WTC11 (cell line): ENCODE measurements at regions not wholly inside any gene's neighbourhood (a gene's known extent, or its start where the extent isn't known, plus 50 kb on each side); places are given as distances from the start of the nearest gene placed in this dataset.

Source experiments
- ATAC-seq: fragments of 200-7000 bp; cut with Tn5 transposase; 2 replicates; pipeline ENCODE4 v1.10.0; 2021; ENCODE audit warnings: mild to moderate bottlenecking, moderate library complexity
- CTCF ChIA-PET: fragments of 300-600 bp; sonication (Branson Sonifier 250); formaldehyde crosslinking; loops from one replicate; lab custom pipeline; 2021; ENCODE audit warnings: antibody characterized with exemption; lab: Charles Lee
- POLR2A ChIA-PET: fragments of 350-600 bp; sonication (Branson Sonifier 250); formaldehyde crosslinking; loops from one replicate; lab custom pipeline; 2021; ENCODE audit warnings: antibody characterized with exemption; lab: Charles Lee
- DNase-seq: peaks from one replicate; pipeline ENCODE4 v3.0.0; 2021; ENCODE audit warnings: low spot score
- H3K27ac Mint-ChIP-seq: 2 replicates; pipeline ENCODE4 v1.8.0; 2021; ENCODE audit warnings: mixed read lengths
- H3K27me3 Mint-ChIP-seq: 2 replicates; pipeline ENCODE4 v1.8.0; 2021; ENCODE audit warnings: low read depth, mild to moderate bottlenecking, moderate library complexity, mixed read lengths
- H3K36me3 Mint-ChIP-seq: 2 replicates; pipeline ENCODE4 v1.8.0; 2021; ENCODE audit warnings: mixed read lengths
- H3K4me1 Mint-ChIP-seq: 2 replicates; pipeline ENCODE4 v1.8.0; 2022; ENCODE audit warnings: mixed read lengths
- H3K4me3 Mint-ChIP-seq: 2 replicates; pipeline ENCODE4 v1.8.0; 2021; ENCODE audit warnings: mild to moderate bottlenecking, moderate library complexity, mixed read lengths
- H3K9me3 Mint-ChIP-seq: 2 replicates; pipeline ENCODE4 v1.8.0; 2021; ENCODE audit warnings: mixed read lengths
- CBFB ChIP-seq: sonication (generic); formaldehyde crosslinking; IDR thresholded peaks from 2 replicates; pipeline ENCODE4 v1.8.1; 2022; ENCODE audit warnings: mild to moderate bottlenecking, low read depth, missing genetic modification reagents
- CREB1 ChIP-seq: sonication (generic); formaldehyde crosslinking; IDR thresholded peaks from 2 replicates; pipeline ENCODE4 v1.8.0; 2023; ENCODE audit warnings: mild to moderate bottlenecking, missing genetic modification reagents
- GRHL2 ChIP-seq: fragments of 250-450 bp; sonication (Bioruptor Pico); IDR thresholded peaks from 2 replicates; pipeline ENCODE4 v1.8.0; 2022; ENCODE audit warnings: mild to moderate bottlenecking, moderate library complexity; ENCODE audit not compliant: insufficient replicate concordance, severe bottlenecking
- GTF2I ChIP-seq: fragments of 250-450 bp; sonication (Bioruptor Pico); conservative IDR thresholded peaks from 2 replicates; pipeline ENCODE4 v1.4.0; 2021; ENCODE audit warnings: mild to moderate bottlenecking
- NFATC4 ChIP-seq: fragments of 250-450 bp; sonication (Bioruptor Pico); IDR thresholded peaks from 2 replicates; pipeline ENCODE4 v1.9.0; 2021; ENCODE audit warnings: mild to moderate bottlenecking
- NFE2L1 ChIP-seq: sonication (generic); formaldehyde crosslinking; IDR thresholded peaks from 2 replicates; pipeline ENCODE4 v1.8.1; 2023; ENCODE audit warnings: missing genetic modification reagents
- RORB ChIP-seq: fragments of 250-450 bp; sonication (Bioruptor Pico); IDR thresholded peaks from 2 replicates; pipeline ENCODE4 v1.9.0; 2021; ENCODE audit warnings: mild to moderate bottlenecking
- TCF7 ChIP-seq: sonication (generic); formaldehyde crosslinking; IDR thresholded peaks from 2 replicates; pipeline ENCODE4 v1.8.0; 2022; ENCODE audit warnings: mild to moderate bottlenecking, low read depth, missing genetic modification reagents, moderate library complexity
- TEAD1 ChIP-seq: sonication (generic); formaldehyde crosslinking; IDR thresholded peaks from 2 replicates; pipeline ENCODE4 v1.8.0; 2022; ENCODE audit warnings: mild to moderate bottlenecking, missing genetic modification reagents
- ZBTB21 ChIP-seq: sonication (generic); formaldehyde crosslinking; IDR thresholded peaks from 2 replicates; pipeline ENCODE4 v1.8.1; 2023; ENCODE audit warnings: mild to moderate bottlenecking, missing genetic modification reagents, borderline replicate concordance
- ZNF121 ChIP-seq: sonication (generic); formaldehyde crosslinking; IDR thresholded peaks from 2 replicates; pipeline ENCODE4 v1.8.0; 2023; ENCODE audit warnings: missing genetic modification reagents
- ZNF317 ChIP-seq: sonication (generic); formaldehyde crosslinking; IDR thresholded peaks from 2 replicates; pipeline ENCODE4 v1.8.1; 2023; ENCODE audit warnings: low read depth, mild to moderate bottlenecking, moderate library complexity, missing genetic modification reagents, borderline replicate concordance
- TF ChIP-seq, protein P1 (sequence below): sonication (generic); formaldehyde crosslinking; IDR thresholded peaks from 2 replicates; pipeline ENCODE4 v1.8.1; 2023; ENCODE audit warnings: mild to moderate bottlenecking, moderate library complexity, missing genetic modification reagents
- TF ChIP-seq, protein P2 (sequence below): fragments of 250-450 bp; sonication (Bioruptor Pico); IDR thresholded peaks from 2 replicates; pipeline ENCODE4 v2.1.2; 2022; ENCODE audit warnings: mild to moderate bottlenecking, moderate library complexity
- TF ChIP-seq, protein P3 (sequence below): fragments of 250-450 bp; sonication (Bioruptor Pico); IDR thresholded peaks from 2 replicates; pipeline ENCODE4 v1.9.0; 2021; ENCODE audit warnings: mild to moderate bottlenecking
- TF ChIP-seq, protein P4 (sequence below): sonication (generic); formaldehyde crosslinking; IDR thresholded peaks from 2 replicates; pipeline ENCODE4 v1.8.0; 2023; ENCODE audit warnings: missing genetic modification reagents
- TF ChIP-seq, protein P5 (sequence below): sonication (generic); formaldehyde crosslinking; IDR thresholded peaks from 2 replicates; pipeline ENCODE4 v1.8.1; 2022; ENCODE audit warnings: mild to moderate bottlenecking, missing genetic modification reagents, moderate library complexity, borderline replicate concordance
- TF ChIP-seq, protein P6 (sequence below): sonication (generic); formaldehyde crosslinking; IDR thresholded peaks from 2 replicates; pipeline ENCODE4 v1.8.1; 2023; ENCODE audit warnings: mild to moderate bottlenecking, missing genetic modification reagents, borderline replicate concordance
- TF ChIP-seq, protein P7 (sequence below): sonication (generic); formaldehyde crosslinking; IDR thresholded peaks from 2 replicates; pipeline ENCODE4 v1.8.1; 2022; ENCODE audit warnings: low read depth, missing genetic modification reagents, borderline replicate concordance
- TF ChIP-seq, protein P8 (sequence below): fragments of 250-450 bp; sonication (Bioruptor Pico); IDR thresholded peaks from 2 replicates; pipeline ENCODE4 v1.9.0; 2021; ENCODE audit warnings: moderate library complexity, mild to moderate bottlenecking, inconsistent platforms, borderline replicate concordance
- TF ChIP-seq, protein P9 (sequence below): sonication (generic); formaldehyde crosslinking; conservative IDR thresholded peaks from 2 replicates; pipeline ENCODE4 v1.8.1; 2023; ENCODE audit warnings: mild to moderate bottlenecking, low read depth, missing genetic modification reagents, moderate library complexity

DNA sequence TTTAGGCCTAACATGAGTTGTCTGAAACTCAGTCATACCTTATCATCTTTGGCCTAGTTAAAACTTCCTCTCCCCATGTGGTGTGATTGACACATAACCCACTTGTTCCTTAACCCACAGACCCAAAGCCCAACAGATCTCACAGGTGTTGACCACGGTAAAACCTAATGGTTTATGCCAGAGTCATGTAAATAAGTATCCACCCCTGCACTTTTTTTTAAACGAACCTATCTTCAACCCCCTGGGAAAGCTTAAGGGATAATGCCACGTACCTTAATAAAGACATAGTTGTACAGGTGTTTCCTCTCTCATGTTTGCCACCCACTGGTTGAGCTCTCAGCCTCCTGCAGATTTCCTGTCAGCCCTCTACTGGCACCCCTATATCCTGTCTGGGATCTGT is 709.3 kb upstream of the CCDC179 start:
- DNase-seq (no peak), ATAC-seq (no peak)
- Mint-ChIP-seq H3K9me3 (no peaks in the 10 kb centered on the region), H3K4me1 (peaks cover 12% of the 10 kb centered on the region), H3K36me3 (no peaks in the 10 kb centered on the region), H3K4me3 (no peak overlapping the region), H3K27me3 (no peaks in the 10 kb centered on the region)
- ChIA-PET POLR2A (no interaction called here), CTCF (no interaction called here)
- TF ChIP-seq, protein P1, sequence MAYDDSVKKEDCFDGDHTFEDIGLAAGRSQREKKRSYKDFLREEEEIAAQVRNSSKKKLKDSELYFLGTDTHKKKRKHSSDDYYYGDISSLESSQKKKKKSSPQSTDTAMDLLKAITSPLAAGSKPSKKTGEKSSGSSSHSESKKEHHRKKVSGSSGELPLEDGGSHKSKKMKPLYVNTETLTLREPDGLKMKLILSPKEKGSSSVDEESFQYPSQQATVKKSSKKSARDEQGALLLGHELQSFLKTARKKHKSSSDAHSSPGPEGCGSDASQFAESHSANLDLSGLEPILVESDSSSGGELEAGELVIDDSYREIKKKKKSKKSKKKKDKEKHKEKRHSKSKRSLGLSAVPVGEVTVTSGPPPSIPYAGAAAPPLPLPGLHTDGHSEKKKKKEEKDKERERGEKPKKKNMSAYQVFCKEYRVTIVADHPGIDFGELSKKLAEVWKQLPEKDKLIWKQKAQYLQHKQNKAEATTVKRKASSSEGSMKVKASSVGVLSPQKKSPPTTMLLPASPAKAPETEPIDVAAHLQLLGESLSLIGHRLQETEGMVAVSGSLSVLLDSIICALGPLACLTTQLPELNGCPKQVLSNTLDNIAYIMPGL (CRISPR knock-in tag), result no peak
- TF ChIP-seq CBFB (CRISPR knock-in tag) (no peak), NFE2L1 (CRISPR knock-in tag) (no peak), ZNF317 (CRISPR knock-in tag) (no peak), GRHL2 (CRISPR knock-in tag) (no peak), TCF7 (CRISPR knock-in tag) (no peak), NFATC4 (no peak)
- TF ChIP-seq, protein P2, sequence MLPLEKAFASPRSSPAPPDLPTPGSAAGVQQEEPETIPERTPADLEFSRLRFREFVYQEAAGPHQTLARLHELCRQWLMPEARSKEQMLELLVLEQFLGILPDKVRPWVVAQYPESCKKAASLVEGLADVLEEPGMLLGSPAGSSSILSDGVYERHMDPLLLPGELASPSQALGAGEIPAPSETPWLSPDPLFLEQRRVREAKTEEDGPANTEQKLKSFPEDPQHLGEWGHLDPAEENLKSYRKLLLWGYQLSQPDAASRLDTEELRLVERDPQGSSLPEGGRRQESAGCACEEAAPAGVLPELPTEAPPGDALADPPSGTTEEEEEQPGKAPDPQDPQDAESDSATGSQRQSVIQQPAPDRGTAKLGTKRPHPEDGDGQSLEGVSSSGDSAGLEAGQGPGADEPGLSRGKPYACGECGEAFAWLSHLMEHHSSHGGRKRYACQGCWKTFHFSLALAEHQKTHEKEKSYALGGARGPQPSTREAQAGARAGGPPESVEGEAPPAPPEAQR (CRISPR knock-in tag), result no peak
- TF ChIP-seq, protein P3, sequence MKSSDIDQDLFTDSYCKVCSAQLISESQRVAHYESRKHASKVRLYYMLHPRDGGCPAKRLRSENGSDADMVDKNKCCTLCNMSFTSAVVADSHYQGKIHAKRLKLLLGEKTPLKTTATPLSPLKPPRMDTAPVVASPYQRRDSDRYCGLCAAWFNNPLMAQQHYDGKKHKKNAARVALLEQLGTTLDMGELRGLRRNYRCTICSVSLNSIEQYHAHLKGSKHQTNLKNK, result no peak
- TF ChIP-seq, all 79 proteins: peak for 0
- no peak overlapping the region for H3K27ac Mint-ChIP-seq

DNA sequence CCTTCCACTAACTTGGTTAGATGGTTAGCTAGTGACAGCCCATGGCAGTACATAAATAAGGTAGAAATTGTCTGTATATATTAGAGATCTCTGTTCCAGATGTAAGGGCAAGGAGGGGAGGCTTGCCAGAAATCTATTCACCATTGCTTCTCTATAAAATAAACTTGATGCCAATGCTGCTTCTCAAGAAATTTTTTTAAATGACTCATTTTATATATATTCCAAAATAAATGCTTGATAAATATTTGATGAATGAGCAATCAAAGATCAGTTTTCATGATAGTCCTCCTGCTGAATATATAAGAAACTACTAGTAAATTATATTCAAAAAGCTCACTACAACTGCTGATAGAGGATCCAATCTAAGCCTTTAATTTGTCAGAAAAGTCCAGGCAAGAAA is 710.6 kb upstream of the CCDC179 start:
- Mint-ChIP-seq H3K4me1 (peaks cover 12% of the 10 kb centered on the region), H3K36me3 (no peaks in the 10 kb centered on the region), H3K4me3 (no peak overlapping the region), H3K27me3 (no peaks in the 10 kb centered on the region), H3K9me3 (no peaks in the 10 kb centered on the region), H3K27ac (no peak overlapping the region)
- POLR2A ChIA-PET, result no interaction called here
- CTCF ChIA-PET, result no interaction called here
- no peak for ATAC-seq
- no peak for DNase-seq
- TF ChIP-seq, protein P4, sequence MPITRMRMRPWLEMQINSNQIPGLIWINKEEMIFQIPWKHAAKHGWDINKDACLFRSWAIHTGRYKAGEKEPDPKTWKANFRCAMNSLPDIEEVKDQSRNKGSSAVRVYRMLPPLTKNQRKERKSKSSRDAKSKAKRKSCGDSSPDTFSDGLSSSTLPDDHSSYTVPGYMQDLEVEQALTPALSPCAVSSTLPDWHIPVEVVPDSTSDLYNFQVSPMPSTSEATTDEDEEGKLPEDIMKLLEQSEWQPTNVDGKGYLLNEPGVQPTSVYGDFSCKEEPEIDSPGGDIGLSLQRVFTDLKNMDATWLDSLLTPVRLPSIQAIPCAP (CRISPR knock-in tag), result no peak
- TF ChIP-seq, protein P5, sequence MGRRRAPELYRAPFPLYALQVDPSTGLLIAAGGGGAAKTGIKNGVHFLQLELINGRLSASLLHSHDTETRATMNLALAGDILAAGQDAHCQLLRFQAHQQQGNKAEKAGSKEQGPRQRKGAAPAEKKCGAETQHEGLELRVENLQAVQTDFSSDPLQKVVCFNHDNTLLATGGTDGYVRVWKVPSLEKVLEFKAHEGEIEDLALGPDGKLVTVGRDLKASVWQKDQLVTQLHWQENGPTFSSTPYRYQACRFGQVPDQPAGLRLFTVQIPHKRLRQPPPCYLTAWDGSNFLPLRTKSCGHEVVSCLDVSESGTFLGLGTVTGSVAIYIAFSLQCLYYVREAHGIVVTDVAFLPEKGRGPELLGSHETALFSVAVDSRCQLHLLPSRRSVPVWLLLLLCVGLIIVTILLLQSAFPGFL (CRISPR knock-in tag), result no peak
- no peak for TF ChIP-seq NFE2L1 (CRISPR knock-in tag)
- TF ChIP-seq, protein P6, sequence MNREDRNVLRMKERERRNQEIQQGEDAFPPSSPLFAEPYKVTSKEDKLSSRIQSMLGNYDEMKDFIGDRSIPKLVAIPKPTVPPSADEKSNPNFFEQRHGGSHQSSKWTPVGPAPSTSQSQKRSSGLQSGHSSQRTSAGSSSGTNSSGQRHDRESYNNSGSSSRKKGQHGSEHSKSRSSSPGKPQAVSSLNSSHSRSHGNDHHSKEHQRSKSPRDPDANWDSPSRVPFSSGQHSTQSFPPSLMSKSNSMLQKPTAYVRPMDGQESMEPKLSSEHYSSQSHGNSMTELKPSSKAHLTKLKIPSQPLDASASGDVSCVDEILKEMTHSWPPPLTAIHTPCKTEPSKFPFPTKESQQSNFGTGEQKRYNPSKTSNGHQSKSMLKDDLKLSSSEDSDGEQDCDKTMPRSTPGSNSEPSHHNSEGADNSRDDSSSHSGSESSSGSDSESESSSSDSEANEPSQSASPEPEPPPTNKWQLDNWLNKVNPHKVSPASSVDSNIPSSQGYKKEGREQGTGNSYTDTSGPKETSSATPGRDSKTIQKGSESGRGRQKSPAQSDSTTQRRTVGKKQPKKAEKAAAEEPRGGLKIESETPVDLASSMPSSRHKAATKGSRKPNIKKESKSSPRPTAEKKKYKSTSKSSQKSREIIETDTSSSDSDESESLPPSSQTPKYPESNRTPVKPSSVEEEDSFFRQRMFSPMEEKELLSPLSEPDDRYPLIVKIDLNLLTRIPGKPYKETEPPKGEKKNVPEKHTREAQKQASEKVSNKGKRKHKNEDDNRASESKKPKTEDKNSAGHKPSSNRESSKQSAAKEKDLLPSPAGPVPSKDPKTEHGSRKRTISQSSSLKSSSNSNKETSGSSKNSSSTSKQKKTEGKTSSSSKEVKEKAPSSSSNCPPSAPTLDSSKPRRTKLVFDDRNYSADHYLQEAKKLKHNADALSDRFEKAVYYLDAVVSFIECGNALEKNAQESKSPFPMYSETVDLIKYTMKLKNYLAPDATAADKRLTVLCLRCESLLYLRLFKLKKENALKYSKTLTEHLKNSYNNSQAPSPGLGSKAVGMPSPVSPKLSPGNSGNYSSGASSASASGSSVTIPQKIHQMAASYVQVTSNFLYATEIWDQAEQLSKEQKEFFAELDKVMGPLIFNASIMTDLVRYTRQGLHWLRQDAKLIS (CRISPR knock-in tag), result no peak
- TF ChIP-seq, protein P7, sequence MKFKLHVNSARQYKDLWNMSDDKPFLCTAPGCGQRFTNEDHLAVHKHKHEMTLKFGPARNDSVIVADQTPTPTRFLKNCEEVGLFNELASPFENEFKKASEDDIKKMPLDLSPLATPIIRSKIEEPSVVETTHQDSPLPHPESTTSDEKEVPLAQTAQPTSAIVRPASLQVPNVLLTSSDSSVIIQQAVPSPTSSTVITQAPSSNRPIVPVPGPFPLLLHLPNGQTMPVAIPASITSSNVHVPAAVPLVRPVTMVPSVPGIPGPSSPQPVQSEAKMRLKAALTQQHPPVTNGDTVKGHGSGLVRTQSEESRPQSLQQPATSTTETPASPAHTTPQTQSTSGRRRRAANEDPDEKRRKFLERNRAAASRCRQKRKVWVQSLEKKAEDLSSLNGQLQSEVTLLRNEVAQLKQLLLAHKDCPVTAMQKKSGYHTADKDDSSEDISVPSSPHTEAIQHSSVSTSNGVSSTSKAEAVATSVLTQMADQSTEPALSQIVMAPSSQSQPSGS (CRISPR knock-in tag), result no peak
- TF ChIP-seq CREB1 (CRISPR knock-in tag), result no peak
- no peak for TF ChIP-seq RORB (CRISPR knock-in tag)
- no peak for TF ChIP-seq NFATC4
- TF ChIP-seq, protein P8, sequence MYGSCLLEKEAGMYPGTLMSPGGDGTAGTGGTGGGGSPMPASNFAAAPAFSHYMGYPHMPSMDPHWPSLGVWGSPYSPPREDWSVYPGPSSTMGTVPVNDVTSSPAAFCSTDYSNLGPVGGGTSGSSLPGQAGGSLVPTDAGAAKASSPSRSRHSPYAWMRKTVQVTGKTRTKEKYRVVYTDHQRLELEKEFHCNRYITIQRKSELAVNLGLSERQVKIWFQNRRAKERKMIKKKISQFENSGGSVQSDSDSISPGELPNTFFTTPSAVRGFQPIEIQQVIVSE (CRISPR knock-in tag), result no peak
- no peak for TF ChIP-seq ZNF121 (CRISPR knock-in tag)
- no peak for TF ChIP-seq TEAD1 (CRISPR knock-in tag)
- no peak for TF ChIP-seq ZBTB21
- TF ChIP-seq, protein P9, sequence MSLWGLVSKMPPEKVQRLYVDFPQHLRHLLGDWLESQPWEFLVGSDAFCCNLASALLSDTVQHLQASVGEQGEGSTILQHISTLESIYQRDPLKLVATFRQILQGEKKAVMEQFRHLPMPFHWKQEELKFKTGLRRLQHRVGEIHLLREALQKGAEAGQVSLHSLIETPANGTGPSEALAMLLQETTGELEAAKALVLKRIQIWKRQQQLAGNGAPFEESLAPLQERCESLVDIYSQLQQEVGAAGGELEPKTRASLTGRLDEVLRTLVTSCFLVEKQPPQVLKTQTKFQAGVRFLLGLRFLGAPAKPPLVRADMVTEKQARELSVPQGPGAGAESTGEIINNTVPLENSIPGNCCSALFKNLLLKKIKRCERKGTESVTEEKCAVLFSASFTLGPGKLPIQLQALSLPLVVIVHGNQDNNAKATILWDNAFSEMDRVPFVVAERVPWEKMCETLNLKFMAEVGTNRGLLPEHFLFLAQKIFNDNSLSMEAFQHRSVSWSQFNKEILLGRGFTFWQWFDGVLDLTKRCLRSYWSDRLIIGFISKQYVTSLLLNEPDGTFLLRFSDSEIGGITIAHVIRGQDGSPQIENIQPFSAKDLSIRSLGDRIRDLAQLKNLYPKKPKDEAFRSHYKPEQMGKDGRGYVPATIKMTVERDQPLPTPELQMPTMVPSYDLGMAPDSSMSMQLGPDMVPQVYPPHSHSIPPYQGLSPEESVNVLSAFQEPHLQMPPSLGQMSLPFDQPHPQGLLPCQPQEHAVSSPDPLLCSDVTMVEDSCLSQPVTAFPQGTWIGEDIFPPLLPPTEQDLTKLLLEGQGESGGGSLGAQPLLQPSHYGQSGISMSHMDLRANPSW, result no peak
- TF ChIP-seq GRHL2 (CRISPR knock-in tag), result no peak
- no peak for TF ChIP-seq GTF2I (CRISPR knock-in tag)
